Left lung (tissue), 4 donors: ENCODE measurements at regions not wholly inside any gene's neighbourhood (a gene's known extent, or its start where the extent isn't known, plus 50 kb on each side); places are given as distances from the start of the nearest gene placed in this dataset.
A peak's percentile ranks its signal among the peaks of the same experiment; 100 is the strongest.
"Not testable (repeated sequence)": the region's sequence is repeated elsewhere in the genome, so short reads cannot be mapped to it uniquely, and the experiment has no call there.

ENCODE experiments used
- ATAC-seq: fragments of 200-7000 bp; cut with Tn5 transposase; one replicate; pipeline ENCODE4 v1.9.1; 2020; ENCODE audit warnings: moderate library complexity
- DNase-seq, 4 donors: peaks; one replicate each; pipeline ENCODE4 v3.0.0-alpha.2; 2013 to 2020
- H3K27ac ChIP-seq, 2 donors: fragments of 200-600 bp; sonication (generic) in 1 of 2; one replicate each; pipeline versions ENCODE4 v1.5.0 to v1.8.0; 2020 to 2021
- H3K27me3 ChIP-seq, 2 donors: fragments of 200-600 bp; sonication (generic) in 1 of 2; one replicate each; pipeline versions ENCODE4 v1.5.0 to v1.8.0; 2020 to 2021
- H3K36me3 ChIP-seq, 2 donors: fragments of 200-600 bp; sonication (generic) in 1 of 2; one replicate each; pipeline versions ENCODE4 v1.5.0 to v1.8.0; 2020 to 2021
- H3K4me1 ChIP-seq, 2 donors: fragments of 200-600 bp; one replicate each; pipeline ENCODE4 v1.8.0; 2021
- H3K4me3 ChIP-seq, 2 donors: fragments of 200-600 bp; sonication (generic) in 1 of 2; one replicate each; pipeline versions ENCODE4 v1.5.0 to v1.8.0; 2020 to 2021; ENCODE audit warnings: mild to moderate bottlenecking in 1 of 2
- H3K9me3 ChIP-seq, 2 donors: fragments of 200-600 bp; sonication (generic) in 1 of 2; one replicate each; pipeline versions ENCODE4 v1.5.0 to v1.8.0; 2020 to 2021
- intact Hi-C, 2 donors: fragments of 100-400 bp; cut with DNase I; formaldehyde crosslinking; loops; one replicate each; pipeline versions ENCODE4 v1.11.2 to v1.14.2; 2022
- TF ChIP-seq, protein P1 (sequence below), 2 donors: fragments of 200-600 bp; sonication (generic) in 1 of 2; IDR thresholded peaks; one replicate each; pipeline versions ENCODE4 v1.5.0 to v1.8.0; 2021; ENCODE audit warnings: antibody characterized with exemption in 2 of 2
- donor health status: DM: no; HTN: yes; CAD: no.
- donor health status: DM: no; HTN: no; CAD: no.

DNA sequence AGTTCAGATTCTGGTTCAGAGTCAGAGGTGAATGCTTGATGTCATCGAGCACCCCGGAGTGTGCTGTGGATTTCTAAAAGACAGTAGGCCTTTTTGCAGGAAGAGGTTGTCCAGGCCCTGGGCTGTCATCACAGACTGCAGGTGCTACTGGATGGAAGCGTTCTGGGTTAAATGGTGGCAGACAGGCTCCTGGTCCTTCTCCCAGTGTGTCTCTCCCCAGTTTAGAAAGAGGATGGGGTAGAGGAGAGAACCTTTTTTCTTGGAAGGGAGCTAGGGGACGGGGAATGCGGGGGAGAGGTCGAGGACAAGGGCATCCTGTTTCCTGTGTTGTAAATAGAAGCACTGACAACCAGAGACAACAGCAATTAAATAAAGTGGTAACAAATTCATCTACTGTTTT, 102.3 kb upstream of the NUDT6 start:
- Histone ChIP-seq H3K9me3 (no peaks in the 10 kb centered on the region), H3K4me3 (no peak overlapping the region), H3K36me3 (no peaks in the 10 kb centered on the region), H3K4me1 (no peaks in the 10 kb centered on the region), H3K27me3 (no peaks in the 10 kb centered on the region), H3K27ac (no peak overlapping the region)
- DNase-seq = no peak
- no peak for ATAC-seq
- intact Hi-C loops = no loop called here
- TF ChIP-seq, protein P1, sequence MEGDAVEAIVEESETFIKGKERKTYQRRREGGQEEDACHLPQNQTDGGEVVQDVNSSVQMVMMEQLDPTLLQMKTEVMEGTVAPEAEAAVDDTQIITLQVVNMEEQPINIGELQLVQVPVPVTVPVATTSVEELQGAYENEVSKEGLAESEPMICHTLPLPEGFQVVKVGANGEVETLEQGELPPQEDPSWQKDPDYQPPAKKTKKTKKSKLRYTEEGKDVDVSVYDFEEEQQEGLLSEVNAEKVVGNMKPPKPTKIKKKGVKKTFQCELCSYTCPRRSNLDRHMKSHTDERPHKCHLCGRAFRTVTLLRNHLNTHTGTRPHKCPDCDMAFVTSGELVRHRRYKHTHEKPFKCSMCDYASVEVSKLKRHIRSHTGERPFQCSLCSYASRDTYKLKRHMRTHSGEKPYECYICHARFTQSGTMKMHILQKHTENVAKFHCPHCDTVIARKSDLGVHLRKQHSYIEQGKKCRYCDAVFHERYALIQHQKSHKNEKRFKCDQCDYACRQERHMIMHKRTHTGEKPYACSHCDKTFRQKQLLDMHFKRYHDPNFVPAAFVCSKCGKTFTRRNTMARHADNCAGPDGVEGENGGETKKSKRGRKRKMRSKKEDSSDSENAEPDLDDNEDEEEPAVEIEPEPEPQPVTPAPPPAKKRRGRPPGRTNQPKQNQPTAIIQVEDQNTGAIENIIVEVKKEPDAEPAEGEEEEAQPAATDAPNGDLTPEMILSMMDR (IDR thresholded peaks at IDR 0.05) = no peak

DNA sequence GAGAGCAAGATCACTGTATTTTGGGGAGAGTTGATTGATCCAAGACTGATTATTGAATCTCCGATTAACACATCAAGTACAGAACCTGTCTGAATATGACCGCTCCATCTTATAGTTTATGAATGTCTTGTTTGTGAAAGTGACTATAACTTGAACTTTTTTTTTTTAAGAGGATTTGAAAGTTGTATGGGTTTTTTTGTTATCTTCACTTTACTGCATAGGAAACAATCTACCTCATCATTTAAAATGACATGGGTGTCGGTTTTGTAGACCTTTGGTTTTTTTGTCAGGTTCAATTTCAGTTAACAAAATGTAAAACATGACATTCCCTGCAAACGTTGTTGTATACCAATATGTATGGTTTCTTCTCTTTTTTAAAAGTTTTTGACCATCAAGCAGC, 103.0 kb upstream of the NUDT6 start:
- DNase-seq (no peak), ATAC-seq (no peak)
- no peaks in the 10 kb centered on the region for H3K27me3 ChIP-seq
- no peaks in the 10 kb centered on the region for H3K4me1 ChIP-seq
- TF ChIP-seq, protein P1 (IDR thresholded peaks at IDR 0.05) = no peak
- H3K36me3 ChIP-seq = no peaks in the 10 kb centered on the region
- H3K27ac ChIP-seq = no peak overlapping the region
- intact Hi-C loops = no loop called here
- H3K9me3 ChIP-seq = no peaks in the 10 kb centered on the region
- H3K4me3 ChIP-seq = no peak overlapping the region

DNA sequence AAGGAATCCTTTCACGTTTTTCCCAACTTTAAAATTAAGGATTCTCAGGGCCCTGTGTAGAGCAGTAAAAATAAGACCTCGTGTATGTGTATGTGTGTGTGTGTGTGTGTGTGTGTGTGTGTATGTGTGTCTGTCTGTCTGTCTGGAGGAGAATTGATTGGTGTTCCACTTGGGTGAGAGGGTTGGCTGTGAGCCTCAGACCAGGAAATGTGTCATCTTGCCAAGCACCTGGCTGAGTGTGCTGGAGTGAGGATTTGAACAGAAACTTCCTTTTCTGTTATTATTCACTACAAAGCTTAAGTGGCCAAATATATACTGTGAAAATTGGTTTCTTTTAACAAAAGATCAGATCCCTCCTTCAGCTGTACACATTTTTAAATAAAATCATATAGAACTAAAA, 103.6 kb upstream of the NUDT6 start:
- H3K9me3 ChIP-seq, H3K36me3 ChIP-seq, DNase-seq, H3K4me3 ChIP-seq, H3K27me3 ChIP-seq, H3K4me1 ChIP-seq, intact Hi-C loops, H3K27ac ChIP-seq: not testable (repeated sequence)
- ATAC-seq = peak; percentile 22

DNA sequence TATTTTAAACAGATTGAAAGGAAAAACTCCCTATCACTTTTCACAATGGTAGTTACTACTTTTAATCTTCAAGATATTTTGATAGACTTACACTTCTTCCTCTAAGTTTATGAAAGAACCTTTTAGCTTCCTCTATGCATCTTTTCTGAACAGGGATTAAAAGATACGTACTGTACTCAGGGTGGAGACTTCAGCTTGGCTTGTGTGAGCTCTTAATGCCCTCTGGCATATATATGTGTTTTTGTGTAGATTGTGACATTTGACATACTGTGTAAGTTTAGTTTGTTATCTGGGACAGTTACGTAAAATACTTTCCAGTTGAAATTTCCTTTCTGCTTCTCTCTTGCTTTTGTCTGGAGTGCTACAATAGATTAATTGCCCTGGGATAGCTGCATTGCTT, 109.3 kb upstream of the NUDT6 start:
- Histone ChIP-seq H3K4me1 (no peaks in the 10 kb centered on the region), H3K27me3 (no peaks in the 10 kb centered on the region), H3K9me3 (no peaks in the 10 kb centered on the region), H3K4me3 (no peak overlapping the region), H3K36me3 (no peaks in the 10 kb centered on the region), H3K27ac (no peak overlapping the region)
- intact Hi-C loops = no loop called here
- no peak for ATAC-seq
- TF ChIP-seq, protein P1 (IDR thresholded peaks at IDR 0.05) = no peak
- no peak for DNase-seq

DNA sequence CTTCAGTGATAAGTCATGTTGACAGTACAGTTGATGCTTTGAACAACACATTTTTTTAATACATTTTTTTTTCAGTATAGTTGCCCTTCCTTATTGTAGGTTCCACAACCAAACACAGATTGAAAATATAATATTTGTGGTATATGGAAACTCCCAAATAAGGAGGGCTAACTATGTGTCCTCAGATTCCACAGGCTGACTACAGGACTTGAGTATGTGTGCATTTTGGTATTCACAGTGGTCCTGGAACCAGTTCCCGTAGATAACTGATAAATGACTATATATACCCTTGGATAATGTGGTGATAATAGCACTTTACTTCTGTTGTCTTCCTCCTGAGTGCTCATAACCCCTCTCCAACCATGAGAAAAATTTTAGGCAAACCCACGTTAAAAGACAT, 111.6 kb upstream of the NUDT6 start:
- intact Hi-C loops = no loop called here
- H3K27me3 ChIP-seq = no peaks in the 10 kb centered on the region
- ATAC-seq = no peak
- TF ChIP-seq, protein P1 (IDR thresholded peaks at IDR 0.05) = no peak
- H3K4me1 ChIP-seq = no peaks in the 10 kb centered on the region
- DNase-seq = no peak
- no peaks in the 10 kb centered on the region for H3K36me3 ChIP-seq
- H3K4me3 ChIP-seq = no peak overlapping the region
- H3K9me3 ChIP-seq = no peaks in the 10 kb centered on the region
- no peak overlapping the region for H3K27ac ChIP-seq

DNA sequence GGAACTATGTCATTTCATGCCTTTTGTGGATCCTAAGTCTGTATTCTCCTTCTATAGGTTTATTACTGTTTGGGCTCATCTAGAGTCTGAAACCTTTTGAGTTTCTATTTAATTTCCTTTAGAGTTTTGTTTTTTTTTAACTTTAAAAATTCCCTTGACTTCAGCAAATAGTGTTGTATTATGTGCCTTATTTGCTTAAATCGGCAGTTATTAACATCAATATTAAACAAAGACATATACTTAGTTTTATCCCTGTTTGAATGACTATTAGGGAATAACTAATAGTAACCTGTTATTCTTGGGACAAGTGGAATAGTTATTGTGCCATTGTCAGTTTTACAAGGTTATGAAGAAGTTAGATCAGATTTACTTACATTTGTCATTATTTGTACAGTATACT, 112.8 kb upstream of the NUDT6 start:
- TF ChIP-seq, protein P1 (IDR thresholded peaks at IDR 0.05) = no peak
- H3K4me1 ChIP-seq = no peaks in the 10 kb centered on the region
- intact Hi-C loops = no loop called here
- no peaks in the 10 kb centered on the region for H3K9me3 ChIP-seq
- H3K36me3 ChIP-seq = no peaks in the 10 kb centered on the region
- no peak for ATAC-seq
- H3K27me3 ChIP-seq = no peaks in the 10 kb centered on the region
- DNase-seq = no peak
- no peak overlapping the region for H3K27ac ChIP-seq
- H3K4me3 ChIP-seq = no peak overlapping the region
